IPS DF 6.9 (cell line): ENCODE measurements at regions not wholly inside any gene's neighbourhood (a gene's known extent, or its start where the extent isn't known, plus 50 kb on each side); places are given as distances from the start of the nearest gene placed in this dataset.

Experiments
- DNase-seq: peaks from one replicate; pipeline ENCODE4 v3.0.0-alpha.2; 2013; ENCODE audit warnings: low read depth, low spot score
- H3K27ac ChIP-seq: one replicate; pipeline ENCODE4 v1.5.1; 2013; ENCODE audit warnings: low read length, control low read depth
- H3K27me3 ChIP-seq: 2 replicates; pipeline ENCODE4 v1.6.1; 2013; ENCODE audit warnings: mild to moderate bottlenecking, low read length; ENCODE audit not compliant: control insufficient read depth, insufficient read depth
- H3K36me3 ChIP-seq: 2 replicates; pipeline ENCODE4 v1.6.1; 2013; ENCODE audit warnings: low read length; ENCODE audit not compliant: control insufficient read depth, insufficient read depth
- H3K4me1 ChIP-seq: 2 replicates; pipeline ENCODE4 v1.6.1; 2013; ENCODE audit warnings: low read length; ENCODE audit not compliant: control insufficient read depth, insufficient read depth
- H3K4me3 ChIP-seq: 2 replicates; pipeline ENCODE4 v1.5.1; 2013; ENCODE audit warnings: mild to moderate bottlenecking, low read length
- H3K9me3 ChIP-seq: 2 replicates; pipeline ENCODE4 v1.6.1; 2013; ENCODE audit warnings: low read length, inconsistent platforms; ENCODE audit not compliant: control insufficient read depth, insufficient read depth
- WGBS: extraction: QIAGEN DNeasy Blood & Tissue Kit; methylation state at CpG from one replicate; pipeline ENCODE4 v1.1.7; 2013; ENCODE audit warnings: mixed read lengths, missing lambda C conversion rate; ENCODE audit not compliant: insufficient read length, insufficient coverage; 5-methylcytosine and 5-hydroxymethylcytosine counted together

DNA sequence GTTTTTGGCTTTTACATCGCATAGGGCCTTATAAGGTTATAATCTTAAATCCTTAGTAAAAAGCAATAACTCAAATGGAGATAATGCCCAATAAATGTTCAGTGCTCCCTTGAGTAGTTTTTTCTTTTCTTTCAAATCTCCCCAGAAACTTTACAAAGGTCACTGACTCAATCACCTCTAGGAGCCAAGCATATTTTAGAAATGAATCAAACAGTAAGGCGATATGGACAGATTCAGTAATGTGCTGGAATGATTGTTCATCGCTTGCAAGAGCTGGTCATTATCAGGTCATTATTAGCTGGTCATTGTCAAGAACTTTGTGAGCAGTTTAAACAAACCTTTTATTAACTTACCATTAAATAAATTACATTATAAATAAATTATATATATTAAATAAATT, 130.4 kb upstream of the SLIT3 start:
- Histone ChIP-seq H3K9me3 (no peaks in the 10 kb centered on the region), H3K36me3 (no peaks in the 10 kb centered on the region), H3K27ac (no peak overlapping the region), H3K4me1 (peaks cover 2% of the 10 kb centered on the region; the same call in 1 of the 2 replicates), H3K4me3 (no peak overlapping the region), H3K27me3 (no peaks in the 10 kb centered on the region)
- WGBS: no CpG with 5 or more reads among the region's 3 CpGs
- DNase-seq: no peak

DNA sequence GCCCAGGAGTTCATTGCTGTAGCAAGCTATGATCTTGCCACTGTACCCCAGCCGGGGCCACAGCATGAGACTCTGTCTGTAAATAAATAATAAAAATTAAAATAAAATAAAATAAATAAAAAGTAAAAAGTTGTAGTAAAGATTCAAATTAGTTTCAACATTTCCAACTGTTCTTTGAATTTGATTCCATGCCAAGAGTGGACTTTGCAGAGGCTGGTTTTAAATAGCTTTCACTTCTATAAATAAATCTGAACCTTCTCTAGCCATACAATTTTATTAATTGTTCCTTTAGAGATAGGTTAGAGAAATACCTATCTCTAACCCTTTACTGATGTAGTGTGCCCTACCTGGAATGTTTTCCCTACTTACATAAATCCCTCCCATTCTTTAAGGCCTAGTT, 129.7 kb upstream of the SLIT3 start:
- Histone ChIP-seq H3K36me3 (no peaks in the 10 kb centered on the region), H3K27me3 (no peaks in the 10 kb centered on the region), H3K4me3 (no peak overlapping the region), H3K27ac (no peak overlapping the region), H3K4me1 (peaks cover 3% of the 10 kb centered on the region; the same call in 1 of the 2 replicates), H3K9me3 (no peaks in the 10 kb centered on the region)
- DNase-seq: no peak
- WGBS: no CpG with 5 or more reads among the region's 1 CpG

DNA sequence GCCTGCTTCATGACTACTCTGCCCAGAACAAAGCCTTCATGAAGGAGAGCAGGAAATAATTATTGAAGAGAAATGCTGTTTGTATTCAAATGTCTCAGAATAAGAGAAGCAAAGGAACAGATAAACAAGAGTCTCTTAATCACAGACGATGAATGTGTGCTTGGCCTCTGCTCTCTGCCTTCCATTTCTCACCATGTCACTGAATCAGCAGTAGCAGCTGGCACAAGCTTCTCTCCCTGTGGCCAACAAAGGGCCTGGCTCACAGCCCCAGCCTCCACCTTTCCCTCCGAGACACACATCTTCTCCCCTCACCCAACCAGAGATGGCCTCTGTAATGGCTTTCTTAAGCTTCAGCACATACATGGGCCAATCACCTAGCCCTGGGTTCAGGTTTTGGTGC, 128.1 kb upstream of the SLIT3 start:
- Histone ChIP-seq H3K9me3 (no peaks in the 10 kb centered on the region), H3K4me3 (no peak overlapping the region), H3K36me3 (no peaks in the 10 kb centered on the region), H3K4me1 (peaks cover 7% of the 10 kb centered on the region; the same call in 1 of the 2 replicates), H3K27me3 (no peaks in the 10 kb centered on the region), H3K27ac (no peak overlapping the region)
- DNase-seq: no peak
- no CpG with 5 or more reads among the region's 2 CpGs for WGBS

DNA sequence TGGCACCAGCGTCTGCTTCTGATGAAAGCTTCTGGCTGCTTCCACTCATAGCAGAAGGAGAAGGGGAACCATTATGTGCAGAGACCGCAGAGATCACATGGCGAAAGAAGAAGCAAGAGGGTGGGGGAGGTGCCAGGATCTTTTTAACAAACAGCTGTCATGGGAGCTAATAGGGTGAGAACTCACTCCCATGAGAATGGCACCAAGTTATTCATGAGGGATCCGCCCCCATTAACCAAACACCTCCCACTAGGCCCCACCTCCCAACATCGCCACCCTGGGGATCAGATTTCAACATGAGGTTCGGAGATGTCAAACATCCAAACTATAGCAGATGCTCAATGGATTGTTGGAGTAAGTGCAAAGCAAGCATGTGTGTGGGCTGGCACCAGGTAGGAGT, 125.8 kb upstream of the SLIT3 start:
- no peak overlapping the region for H3K4me3 ChIP-seq
- no peak overlapping the region for H3K27ac ChIP-seq
- no peaks in the 10 kb centered on the region for H3K9me3 ChIP-seq
- no peaks in the 10 kb centered on the region for H3K36me3 ChIP-seq
- no peak for DNase-seq
- H3K27me3 ChIP-seq: no peaks in the 10 kb centered on the region
- H3K4me1 ChIP-seq: peaks cover 7% of the 10 kb centered on the region; the same call in 1 of the 2 replicates
- no CpG with 5 or more reads among the region's 6 CpGs for WGBS

DNA sequence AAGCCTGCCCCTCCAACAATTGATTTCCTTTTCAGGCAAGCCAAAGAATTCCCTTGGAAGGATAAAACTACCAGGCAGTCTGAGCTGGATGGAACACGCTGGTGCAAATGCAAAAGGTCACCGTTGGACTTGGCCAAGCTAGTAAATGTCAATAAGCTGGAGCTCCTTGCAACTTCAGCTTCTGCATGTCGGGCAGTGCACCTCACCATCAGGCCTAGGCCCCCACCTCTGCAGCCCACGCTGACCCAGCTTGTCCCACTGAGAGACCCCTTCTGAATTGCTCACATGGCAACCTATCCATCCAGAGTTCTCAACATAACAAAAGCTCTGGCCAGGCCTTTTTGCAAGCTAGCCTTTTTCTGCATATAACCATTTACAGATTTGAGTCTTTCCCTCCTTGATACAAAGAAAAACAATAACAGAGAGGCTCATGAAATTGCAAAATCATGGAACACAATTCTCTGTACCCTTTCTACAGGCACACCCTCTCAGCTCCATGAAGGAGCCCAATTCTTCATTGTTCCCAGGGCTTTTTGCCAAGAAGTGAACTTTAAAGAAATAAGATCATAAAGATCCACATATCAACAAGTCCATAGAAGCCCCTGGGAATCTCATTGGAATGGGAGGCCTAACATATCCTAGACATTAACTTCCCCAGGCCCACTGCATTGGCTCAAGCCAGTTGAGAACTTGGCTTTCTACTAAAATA, 123.9 kb upstream of the SLIT3 start:
- no CpG with 5 or more reads among the region's 4 CpGs for WGBS
- Histone ChIP-seq H3K4me1 (peaks cover 7% of the 10 kb centered on the region; the same call in 1 of the 2 replicates), H3K4me3 (no peak overlapping the region), H3K36me3 (no peaks in the 10 kb centered on the region), H3K27ac (no peak overlapping the region), H3K9me3 (no peaks in the 10 kb centered on the region), H3K27me3 (no peaks in the 10 kb centered on the region)
- DNase-seq: no peak

DNA sequence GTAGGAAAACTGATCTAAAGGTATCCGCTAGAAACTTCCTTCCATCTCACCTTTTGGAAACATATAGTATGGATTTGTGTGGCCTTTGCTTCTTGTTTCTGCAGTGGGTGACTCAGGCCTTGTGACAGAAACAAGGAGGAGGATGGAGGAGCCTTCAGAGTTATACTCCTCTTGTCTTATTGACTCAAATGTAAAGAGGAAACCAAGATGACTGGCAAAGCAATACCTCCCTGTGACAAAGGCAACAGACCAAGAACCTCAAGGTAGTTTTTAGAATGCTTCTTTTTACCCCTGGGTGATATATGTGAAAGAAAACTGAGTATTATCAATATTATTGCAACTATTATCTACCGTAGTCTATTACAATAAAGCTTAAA, 123.3 kb upstream of the SLIT3 start:
- no CpG with 5 or more reads among the region's 2 CpGs for WGBS
- no peaks in the 10 kb centered on the region for H3K9me3 ChIP-seq
- no peak overlapping the region for H3K4me3 ChIP-seq
- H3K36me3 ChIP-seq: no peaks in the 10 kb centered on the region
- no peak overlapping the region for H3K27ac ChIP-seq
- no peaks in the 10 kb centered on the region for H3K27me3 ChIP-seq
- H3K4me1 ChIP-seq: peaks cover 7% of the 10 kb centered on the region; the same call in 1 of the 2 replicates
- no peak for DNase-seq

DNA sequence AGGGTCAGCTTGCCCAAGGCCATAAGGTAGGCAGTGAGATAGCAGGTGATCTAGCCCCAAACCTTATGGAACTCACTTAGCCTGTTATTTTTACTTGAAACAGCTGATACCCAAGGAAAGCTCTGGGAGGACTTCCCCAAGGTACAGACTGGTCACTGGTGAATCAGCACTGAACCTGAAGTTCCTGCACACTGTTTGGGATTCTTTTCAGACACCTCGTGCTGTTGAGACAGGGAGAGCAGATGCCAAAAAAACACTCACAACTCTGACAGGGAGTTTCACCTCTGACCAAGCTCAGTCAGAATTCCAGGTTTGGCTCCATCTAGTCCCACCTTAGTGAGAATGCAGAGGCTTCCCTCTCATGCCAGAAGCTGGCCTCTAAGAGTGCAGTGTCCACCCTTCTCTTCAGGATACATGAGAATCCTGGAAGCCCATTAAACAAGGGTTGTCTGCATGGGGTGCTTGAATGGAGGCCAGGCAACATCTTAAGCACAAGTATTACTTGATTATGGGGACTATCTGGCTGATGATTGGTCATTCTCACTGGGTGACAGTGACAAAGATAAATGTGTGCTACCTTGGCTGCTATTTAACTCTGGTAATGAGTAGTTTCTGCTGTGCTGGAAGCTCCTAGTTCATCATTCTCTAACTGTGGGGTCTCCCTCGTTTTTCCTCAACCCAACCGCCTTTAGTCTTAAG, 122.8 kb upstream of the SLIT3 start:
- WGBS: no CpG with 5 or more reads among the region's 3 CpGs
- no peak for DNase-seq
- no peaks in the 10 kb centered on the region for H3K27me3 ChIP-seq
- peaks cover 7% of the 10 kb centered on the region; the same call in 1 of the 2 replicates for H3K4me1 ChIP-seq
- no peaks in the 10 kb centered on the region for H3K9me3 ChIP-seq
- H3K4me3 ChIP-seq: no peak overlapping the region
- H3K27ac ChIP-seq: no peak overlapping the region
- no peaks in the 10 kb centered on the region for H3K36me3 ChIP-seq

DNA sequence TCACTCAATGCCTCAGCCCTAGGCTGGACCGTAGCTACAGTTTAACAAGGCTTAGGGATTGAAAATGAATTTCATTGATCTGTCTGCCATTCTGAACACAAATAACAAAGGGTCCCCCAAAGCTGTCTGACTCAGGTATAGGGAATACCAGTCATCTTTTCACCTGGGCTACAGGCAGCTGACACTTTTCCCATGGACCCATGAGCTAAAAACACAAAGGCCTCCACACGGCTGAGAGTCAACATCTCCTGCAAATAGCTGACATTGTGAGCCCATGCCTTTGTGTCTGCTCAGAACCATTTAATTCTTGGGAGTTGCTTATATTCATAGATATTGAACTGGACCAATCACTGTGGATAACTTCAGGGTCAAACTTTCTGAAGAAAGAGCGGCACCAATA, 121.1 kb upstream of the SLIT3 start:
- Histone ChIP-seq H3K4me3 (no peak overlapping the region), H3K9me3 (no peaks in the 10 kb centered on the region), H3K4me1 (peaks cover 7% of the 10 kb centered on the region; the same call in 1 of the 2 replicates), H3K36me3 (no peaks in the 10 kb centered on the region), H3K27ac (no peak overlapping the region), H3K27me3 (no peaks in the 10 kb centered on the region)
- WGBS: no CpG with 5 or more reads among the region's 3 CpGs
- no peak for DNase-seq

DNA sequence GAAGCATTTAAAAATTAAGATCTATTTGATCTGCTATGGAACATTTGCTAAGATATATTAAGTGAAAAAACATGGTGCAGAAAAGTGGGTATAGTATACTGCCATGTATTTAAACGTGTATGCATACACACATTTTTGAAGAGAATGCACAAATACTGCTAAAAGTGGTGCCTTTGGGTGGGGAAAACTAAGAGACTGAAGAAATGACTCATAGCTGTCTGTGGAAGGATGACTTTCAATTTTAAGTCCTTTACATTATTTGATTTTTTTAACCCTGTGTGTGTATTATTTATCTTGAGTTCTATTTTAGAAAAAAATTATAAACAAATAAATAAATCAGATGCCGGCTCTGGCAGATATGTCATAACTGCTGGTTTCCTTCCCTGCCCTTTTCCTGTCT, 120.7 kb upstream of the SLIT3 start:
- Histone ChIP-seq H3K4me1 (peaks cover 5% of the 10 kb centered on the region; the same call in 1 of the 2 replicates), H3K9me3 (no peaks in the 10 kb centered on the region), H3K27ac (no peak overlapping the region), H3K4me3 (no peak overlapping the region), H3K36me3 (no peaks in the 10 kb centered on the region), H3K27me3 (no peaks in the 10 kb centered on the region)
- DNase-seq: no peak
- WGBS: no CpG with 5 or more reads among the region's 2 CpGs

DNA sequence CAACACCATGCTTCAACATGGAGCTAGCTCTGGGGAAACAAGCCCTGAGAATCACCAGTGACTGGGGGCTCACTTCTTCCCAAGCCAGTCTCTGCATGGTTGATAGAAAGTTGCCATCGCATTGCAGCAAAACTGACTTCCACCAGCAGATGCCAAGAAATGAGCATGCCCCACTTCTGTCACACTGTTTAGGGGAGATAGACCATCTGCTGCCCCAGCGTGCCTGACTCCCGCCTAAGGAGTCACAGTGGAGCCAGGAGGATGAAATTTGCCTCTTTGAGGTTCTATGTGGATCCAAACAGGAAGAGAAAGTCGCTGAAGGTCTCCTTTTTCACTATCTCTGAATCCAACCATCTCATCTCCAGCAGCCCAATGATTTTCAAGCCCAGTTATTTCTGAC, 116.7 kb upstream of the SLIT3 start:
- Histone ChIP-seq H3K27me3 (no peaks in the 10 kb centered on the region), H3K27ac (no peak overlapping the region), H3K4me3 (no peak overlapping the region), H3K4me1 (no peaks in the 10 kb centered on the region), H3K36me3 (no peaks in the 10 kb centered on the region), H3K9me3 (no peaks in the 10 kb centered on the region)
- no peak for DNase-seq
- no CpG with 5 or more reads among the region's 4 CpGs for WGBS
